ENCODE measurements at regions not wholly inside any gene's neighbourhood (a gene's known extent, or its start where the extent isn't known, plus 50 kb on each side); places are given as distances from the start of the nearest gene placed in this dataset.
A peak's percentile ranks its signal among the peaks of the same experiment; 100 is the strongest.

- H3K4me3 ChIP-seq (ENCODE audit: insufficient read depth, low read depth, low read length), result peak overlapping the region; percentile 16; the same call in 1 of the 2 replicates
Observed at GRCh38 chr3:31361371-31362273, 171.1 kb upstream of the STT3B start.

More at GRCh38 chr3:31361371-31362273, 171.1 kb upstream of the STT3B start:
- H3K27ac ChIP-seq (ENCODE audit: insufficient read depth, low read length), result peak overlapping the region; percentile 23; the same call in 1 of the 2 replicates
- no peaks in the 10 kb centered on the region for H3K36me3 ChIP-seq (ENCODE audit: control insufficient read depth, insufficient read depth, low read length)
- intact Hi-C loops (cut with micrococcal nuclease) (loop anchor here (10.0 kb wide), 2 partner anchors 403 to 783 kb away; no protein-coding TSS in a partner anchor), dilution Hi-C loops (cut with HindIII; ENCODE audit: low sequenced_read_pairs, unreplicated experiment) (no loop called here), in situ Hi-C loops (cut with MboI; ENCODE audit: low sequenced_read_pairs) (no loop called here)
- TF ChIP-seq BHLHE40 (IDR thresholded peaks at IDR 0.05; ENCODE audit: low read depth, low read length), result peak; percentile 66
- TF ChIP-seq CTCF (conservative IDR thresholded peaks at IDR 0.05; ENCODE audit: low read depth, low read length), result no peak
- H4K91ac ChIP-seq (ENCODE audit: insufficient read depth, low read depth, low read length), result peak overlapping the region; percentile 37; the same call in 1 of the 2 replicates
- WGBS, 2 experiments (ENCODE audit: extremely low coverage in 2 of 2, insufficient read length in 1 of 2), result no CpG with 5 or more reads among the region's 6 CpGs
- H2BK5ac ChIP-seq (ENCODE audit: low read depth, low read length, poor library complexity, severe bottlenecking), result peak overlapping the region; percentile 18
- H3K9ac ChIP-seq (ENCODE audit: low read depth, low read length), result no peak overlapping the region
- H2AK9ac ChIP-seq (replicated peaks; ENCODE audit: low read depth, low read length, poor library complexity), result no peak overlapping the region
- H3K9me1 ChIP-seq (ENCODE audit: insufficient read depth, low read length), result peaks cover 4% of the 10 kb centered on the region; the same call in 1 of the 2 replicates
- H2BK15ac ChIP-seq (ENCODE audit: low read depth, low read length), result peak overlapping the region; percentile 45; the same call in 2 of the 3 replicates
- CTCF ChIA-PET, result interaction anchor here (0.6 kb wide), 1 partner anchor 922 kb away, joined by 3 read pairs; no protein-coding TSS in a partner anchor
- ATAC-seq (ENCODE audit: low read depth), result peak; percentile 74
- H2AK5ac ChIP-seq (ENCODE audit: low read depth, low read length), result peak overlapping the region; percentile 85; the same call in 1 of the 2 replicates
- peak overlapping the region; percentile 44; the same call in 1 of the 2 replicates for H4K5ac ChIP-seq (ENCODE audit: low read depth, low read length)
- no peak overlapping the region for H3K56ac ChIP-seq (ENCODE audit: extremely low read depth, insufficient read depth, low read length)
- DNase-seq, result peak; percentile 86
- H3K4ac ChIP-seq (ENCODE audit: low read depth, low read length), result peak overlapping the region; percentile 38; the same call in 1 of the 2 replicates
- no peaks in the 10 kb centered on the region for H3K79me1 ChIP-seq (ENCODE audit: low read depth in 1 of 2, low read length in 2 of 2)
- H3K23ac ChIP-seq (ENCODE audit: low read depth, low read length), result no peak overlapping the region
- POLR2A ChIA-PET (ENCODE audit: unreplicated experiment), result no interaction called here
- peak overlapping the region; percentile 78 for H3K4me2 ChIP-seq (ENCODE audit: low read depth, low read length)
- H3K4me1 ChIP-seq (ENCODE audit: control insufficient read depth, insufficient read depth, low read length), result peaks cover 10% of the 10 kb centered on the region
- H3K27me3 ChIP-seq (ENCODE audit: control insufficient read depth, insufficient read depth, low read length), result no peaks in the 10 kb centered on the region
- peak overlapping the region; percentile 62 for H3K14ac ChIP-seq (replicated peaks; ENCODE audit: low read depth, low read length)
- H3K18ac ChIP-seq (ENCODE audit: low read depth, low read length), result peak overlapping the region; percentile 80
- H2BK120ac ChIP-seq (ENCODE audit: low read depth, low read length), result peak overlapping the region; percentile 55; the same call in 1 of the 2 replicates
- no peaks in the 10 kb centered on the region for H3K9me3 ChIP-seq (ENCODE audit: control insufficient read depth, insufficient read depth, low read length)
- H2BK20ac ChIP-seq (ENCODE audit: low read depth, low read length), result peak overlapping the region; percentile 28
- H2AFZ ChIP-seq (replicated peaks; ENCODE audit: low read length, poor library complexity), result no peak overlapping the region
- H4K8ac ChIP-seq (ENCODE audit: low read depth in 2 of 2, low read length in 2 of 2), result peak overlapping the region in 1 of 2 experiments; percentile 47; a peak in 1 of 4 replicates
- BruUV-seq (replicated peaks), result no TSS peak
- no peaks in the 10 kb centered on the region for H4K20me1 ChIP-seq (ENCODE audit: insufficient read depth, low read length)

Measured in IMR-90 (cell line).